Stimulated activated naive CD8-positive, alpha-beta T cell treated with anti-CD3 and anti-CD28 coated beads, Interleukin-15, Interleukin-2, amounts not matched to agents 100 ng/mL and 50 ng/mL, for 24 hours (primary cell): ENCODE measurements at regions not wholly inside any gene's neighbourhood (a gene's known extent, or its start where the extent isn't known, plus 50 kb on each side); places are given as distances from the start of the nearest gene placed in this dataset.

Experiments
- H3K27ac Mint-ChIP-seq: one replicate; pipeline ENCODE4 v1.8.0; 2021; ENCODE audit warnings: mild to moderate bottlenecking, mixed read lengths
- H3K27me3 Mint-ChIP-seq: one replicate; pipeline ENCODE4 v1.8.0; 2021; ENCODE audit warnings: mixed read lengths
- H3K36me3 Mint-ChIP-seq: one replicate; pipeline ENCODE4 v1.8.0; 2021; ENCODE audit warnings: low read depth, mixed read lengths
- H3K4me1 Mint-ChIP-seq: one replicate; pipeline ENCODE4 v1.8.0; 2021; ENCODE audit warnings: low read depth, mixed read lengths
- H3K4me3 Mint-ChIP-seq: one replicate; pipeline ENCODE4 v1.8.0; 2021; ENCODE audit warnings: mild to moderate bottlenecking, mixed read lengths
- H3K9me3 Mint-ChIP-seq: one replicate; pipeline ENCODE4 v1.8.0; 2021; ENCODE audit warnings: mixed read lengths

GRCh38 chr15:70396807-70397206 lies 299.1 kb upstream of the TLE3 start:
- no peak overlapping the region for H3K4me3 Mint-ChIP-seq
- no peaks in the 10 kb centered on the region for H3K4me1 Mint-ChIP-seq
- no peaks in the 10 kb centered on the region for H3K9me3 Mint-ChIP-seq
- peaks cover 17% of the 10 kb centered on the region for H3K27me3 Mint-ChIP-seq
- no peak overlapping the region for H3K27ac Mint-ChIP-seq
- no peaks in the 10 kb centered on the region for H3K36me3 Mint-ChIP-seq

DNA sequence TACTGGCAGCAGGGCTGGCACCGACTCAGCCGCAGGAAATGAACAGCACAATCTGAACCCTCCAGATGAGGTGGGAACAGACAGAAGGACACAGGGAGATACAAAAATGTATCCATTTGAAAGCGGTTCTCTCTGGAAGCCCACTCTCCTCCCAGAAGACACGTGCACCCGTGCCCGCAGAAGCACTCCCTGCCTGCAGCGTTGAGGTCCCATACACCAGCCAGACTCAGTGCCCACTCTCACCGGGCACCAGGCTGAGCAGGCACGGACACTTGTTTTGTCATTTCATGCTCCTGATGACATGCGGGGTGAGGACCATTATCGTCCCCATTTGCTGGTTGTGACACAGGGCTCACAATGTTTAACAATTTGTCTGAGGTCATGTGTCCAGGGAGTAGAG lies 297.4 kb upstream of the TLE3 start:
- Mint-ChIP-seq H3K4me1 (no peaks in the 10 kb centered on the region), H3K4me3 (no peak overlapping the region), H3K9me3 (no peaks in the 10 kb centered on the region), H3K27me3 (peaks cover 17% of the 10 kb centered on the region), H3K36me3 (no peaks in the 10 kb centered on the region), H3K27ac (no peak overlapping the region)

DNA sequence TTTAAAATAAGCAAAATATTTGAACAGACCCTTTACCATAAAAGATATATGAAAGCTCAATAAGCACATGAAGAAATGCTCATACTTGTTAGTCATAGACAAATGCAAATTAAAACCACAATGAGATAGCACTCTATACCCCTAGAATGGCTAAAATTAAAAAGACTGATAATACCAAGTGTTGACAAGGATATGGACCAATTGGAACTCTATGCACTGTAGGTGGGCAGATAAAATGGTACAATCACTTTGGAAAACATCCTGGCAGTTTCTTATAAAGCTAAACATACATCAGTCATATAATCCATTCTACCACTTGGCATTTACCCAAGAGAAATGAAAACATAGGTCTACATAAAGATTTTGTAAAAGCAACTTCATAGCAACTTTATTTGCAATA lies 293.0 kb upstream of the TLE3 start:
- Mint-ChIP-seq H3K4me1 (peaks cover 3% of the 10 kb centered on the region), H3K4me3 (no peak overlapping the region), H3K36me3 (no peaks in the 10 kb centered on the region), H3K27ac (no peak overlapping the region), H3K9me3 (no peaks in the 10 kb centered on the region), H3K27me3 (peaks cover 10% of the 10 kb centered on the region)

- H3K36me3 Mint-ChIP-seq, result no peaks in the 10 kb centered on the region
- peaks cover 3% of the 10 kb centered on the region for H3K4me1 Mint-ChIP-seq
- no peak overlapping the region for H3K4me3 Mint-ChIP-seq
- no peaks in the 10 kb centered on the region for H3K27me3 Mint-ChIP-seq
- H3K9me3 Mint-ChIP-seq, result no peaks in the 10 kb centered on the region
- H3K27ac Mint-ChIP-seq, result no peak overlapping the region
Observed at GRCh38 chr15:70387993-70388392, 290.3 kb upstream of the TLE3 start.

DNA sequence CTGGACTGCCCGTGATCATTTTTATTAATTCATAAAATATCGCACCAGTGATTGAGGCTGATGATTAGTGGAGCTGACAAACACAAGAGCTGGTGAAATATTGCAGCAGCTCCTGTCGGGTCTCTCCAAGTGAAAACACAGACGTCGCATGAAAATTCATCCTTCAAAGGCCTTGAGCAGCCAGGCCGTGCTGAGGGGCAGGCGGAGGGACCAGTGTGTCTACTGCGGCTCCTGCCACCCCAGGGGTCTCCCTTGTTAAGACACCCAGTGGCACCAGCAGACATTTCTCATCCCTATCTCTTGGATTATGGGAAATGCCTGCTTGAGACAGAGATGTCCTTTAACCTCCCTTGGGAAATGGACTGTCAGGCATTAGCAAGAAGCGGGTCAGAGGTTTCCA lies 289.4 kb upstream of the TLE3 start:
- Mint-ChIP-seq H3K9me3 (peaks cover under 1% of the 10 kb centered on the region), H3K4me1 (peaks cover 3% of the 10 kb centered on the region), H3K27ac (no peak overlapping the region), H3K36me3 (no peaks in the 10 kb centered on the region), H3K4me3 (no peak overlapping the region), H3K27me3 (no peaks in the 10 kb centered on the region)

DNA sequence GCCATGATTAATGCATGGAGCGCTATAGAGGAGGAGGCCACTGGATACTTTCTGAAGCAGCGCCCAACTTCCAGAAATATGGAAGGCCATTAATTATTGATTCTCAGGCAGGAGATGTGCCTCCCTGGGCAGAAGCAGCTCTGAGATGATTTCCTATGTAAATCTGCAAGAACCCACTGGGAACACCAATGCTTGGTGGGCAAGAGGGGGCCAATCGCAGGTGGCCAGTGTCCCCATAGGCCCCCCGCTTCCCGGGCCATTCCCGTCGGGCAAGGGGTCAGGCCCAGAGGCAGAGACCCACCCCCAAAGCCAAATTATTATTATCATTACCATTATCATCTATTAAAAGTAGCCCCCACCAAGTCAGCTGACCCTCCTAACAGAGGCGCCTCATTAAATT lies 288.0 kb upstream of the TLE3 start:
- Mint-ChIP-seq H3K27me3 (no peaks in the 10 kb centered on the region), H3K4me1 (peaks cover 3% of the 10 kb centered on the region), H3K4me3 (no peak overlapping the region), H3K9me3 (peaks cover 5% of the 10 kb centered on the region), H3K27ac (no peak overlapping the region), H3K36me3 (no peaks in the 10 kb centered on the region)

DNA sequence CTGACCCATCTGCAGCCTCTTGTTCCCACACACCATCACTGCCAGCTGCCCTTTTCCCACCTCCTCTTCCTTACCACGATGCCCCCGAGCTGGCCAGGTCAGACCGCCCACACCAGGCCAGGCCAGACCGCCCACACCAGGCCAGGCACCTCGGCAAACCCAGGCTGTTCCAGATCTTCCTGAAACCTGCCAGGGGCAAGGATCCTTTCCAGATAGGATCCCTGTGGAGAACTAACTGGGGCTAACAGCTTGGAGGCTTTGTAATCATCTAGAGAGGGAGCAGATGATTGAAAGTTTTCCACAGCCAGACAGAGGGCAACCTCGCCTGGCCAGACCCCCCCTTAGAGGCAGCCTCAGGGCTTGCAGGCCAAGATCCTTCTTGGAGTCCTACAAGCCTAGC lies 287.3 kb upstream of the TLE3 start:
- Mint-ChIP-seq H3K9me3 (peaks cover 5% of the 10 kb centered on the region), H3K4me1 (peaks cover 3% of the 10 kb centered on the region), H3K4me3 (no peak overlapping the region), H3K27ac (no peak overlapping the region), H3K36me3 (no peaks in the 10 kb centered on the region), H3K27me3 (no peaks in the 10 kb centered on the region)

- H3K9me3 Mint-ChIP-seq, result peaks cover 5% of the 10 kb centered on the region
- no peaks in the 10 kb centered on the region for H3K36me3 Mint-ChIP-seq
- no peak overlapping the region for H3K27ac Mint-ChIP-seq
- no peak overlapping the region for H3K4me3 Mint-ChIP-seq
- H3K4me1 Mint-ChIP-seq, result peaks cover 3% of the 10 kb centered on the region
- no peaks in the 10 kb centered on the region for H3K27me3 Mint-ChIP-seq
Observed at GRCh38 chr15:70383856-70384255, 286.1 kb upstream of the TLE3 start.

- Mint-ChIP-seq H3K4me1 (peaks cover 3% of the 10 kb centered on the region), H3K27me3 (no peaks in the 10 kb centered on the region), H3K27ac (no peak overlapping the region), H3K9me3 (peaks cover 5% of the 10 kb centered on the region), H3K36me3 (no peaks in the 10 kb centered on the region), H3K4me3 (no peak overlapping the region)
Observed at GRCh38 chr15:70382762-70383458, 285.2 kb upstream of the TLE3 start.

- no peaks in the 10 kb centered on the region for H3K36me3 Mint-ChIP-seq
- H3K27me3 Mint-ChIP-seq, result peaks cover under 1% of the 10 kb centered on the region
- H3K4me1 Mint-ChIP-seq, result no peaks in the 10 kb centered on the region
- H3K4me3 Mint-ChIP-seq, result no peak overlapping the region
- no peak overlapping the region for H3K27ac Mint-ChIP-seq
- peaks cover 5% of the 10 kb centered on the region for H3K9me3 Mint-ChIP-seq
Observed at GRCh38 chr15:70382009-70382749, 284.5 kb upstream of the TLE3 start.

- no peaks in the 10 kb centered on the region for H3K36me3 Mint-ChIP-seq
- H3K9me3 Mint-ChIP-seq, result peaks cover 5% of the 10 kb centered on the region
- H3K27ac Mint-ChIP-seq, result no peak overlapping the region
- H3K27me3 Mint-ChIP-seq, result peaks cover 16% of the 10 kb centered on the region
- H3K4me3 Mint-ChIP-seq, result no peak overlapping the region
- peaks cover 4% of the 10 kb centered on the region for H3K4me1 Mint-ChIP-seq
Observed at GRCh38 chr15:70379938-70380883, 282.5 kb upstream of the TLE3 start.

DNA sequence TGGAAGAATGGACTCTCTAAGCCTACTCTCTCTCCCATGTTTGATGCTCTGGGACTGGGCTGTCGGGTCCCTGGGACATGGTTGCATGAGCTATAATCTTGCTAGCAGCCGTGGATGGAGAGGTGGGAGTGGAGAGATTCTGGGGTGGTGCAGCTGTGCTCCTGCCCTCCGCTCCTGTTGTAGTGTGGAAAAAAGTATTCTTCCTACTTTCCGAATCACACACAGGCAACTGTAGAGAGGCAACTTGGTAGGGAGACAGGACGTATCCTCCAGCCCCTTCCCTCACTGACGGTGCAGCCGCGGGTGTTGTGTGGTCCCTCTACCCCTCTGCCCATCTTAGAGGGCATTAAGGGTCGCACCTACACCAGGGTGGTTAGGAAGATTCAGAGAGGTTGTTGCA lies 281.4 kb upstream of the TLE3 start:
- H3K4me3 Mint-ChIP-seq, result no peak overlapping the region
- H3K36me3 Mint-ChIP-seq, result no peaks in the 10 kb centered on the region
- H3K27ac Mint-ChIP-seq, result no peak overlapping the region
- H3K9me3 Mint-ChIP-seq, result peaks cover 5% of the 10 kb centered on the region
- H3K4me1 Mint-ChIP-seq, result peaks cover 4% of the 10 kb centered on the region
- peaks cover 18% of the 10 kb centered on the region for H3K27me3 Mint-ChIP-seq

- H3K36me3 Mint-ChIP-seq, result no peaks in the 10 kb centered on the region
Observed at GRCh38 chr15:70378126-70379031, 280.7 kb upstream of the TLE3 start.

More at GRCh38 chr15:70378126-70379031, 280.7 kb upstream of the TLE3 start:
- Mint-ChIP-seq H3K27me3 (peaks cover 18% of the 10 kb centered on the region), H3K4me1 (peaks cover 4% of the 10 kb centered on the region), H3K4me3 (no peak overlapping the region), H3K9me3 (peaks cover 5% of the 10 kb centered on the region), H3K27ac (no peak overlapping the region)
